ENCODE measurements at regions not wholly inside any gene's neighbourhood (a gene's known extent, or its start where the extent isn't known, plus 50 kb on each side); places are given as distances from the start of the nearest gene placed in this dataset.

DNA sequence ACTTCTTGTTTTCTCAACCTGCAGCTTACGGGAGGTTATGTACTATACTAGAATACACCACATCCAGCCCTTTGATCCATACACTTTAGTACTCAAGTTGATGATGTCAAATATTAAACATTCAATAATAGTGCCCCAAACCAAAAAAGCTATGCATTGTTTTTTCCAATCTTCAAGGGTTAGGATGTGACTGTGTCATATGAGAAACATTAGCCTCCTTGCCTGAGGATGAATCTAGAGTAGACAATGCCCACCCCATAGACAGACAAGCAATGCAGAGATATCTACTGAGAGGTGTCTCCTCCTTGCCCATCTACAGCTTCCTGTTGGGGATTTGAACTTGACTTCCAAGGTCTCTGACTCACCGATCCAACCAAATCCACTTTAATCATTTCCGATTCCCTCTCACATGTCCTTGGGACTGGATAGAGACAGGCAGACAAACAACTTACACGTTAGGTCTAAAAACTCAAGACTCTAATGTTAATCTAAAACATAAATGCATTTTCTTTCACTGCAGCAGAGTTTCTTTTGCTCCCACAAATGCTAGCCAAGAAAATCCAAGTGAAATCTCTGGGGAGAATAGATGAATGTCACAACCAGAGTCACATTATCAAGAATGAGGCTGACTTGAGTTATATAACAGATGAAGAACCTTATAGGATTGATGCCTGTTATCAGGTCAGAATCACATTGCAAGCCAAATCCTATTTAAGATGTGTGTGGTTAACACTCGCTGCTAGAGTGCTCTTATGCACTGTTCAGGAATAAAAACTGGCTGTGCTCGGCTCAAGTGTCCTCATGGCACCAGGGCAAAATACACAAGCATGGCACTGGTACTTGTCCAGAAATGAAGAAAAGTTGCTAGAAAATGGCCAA, 75.5 kb upstream of the TNFAIP3 start:
- H3K9me3 ChIP-seq: no peaks in the 10 kb centered on the region
- H3K36me3 ChIP-seq: no peaks in the 10 kb centered on the region
- H3K4me1 ChIP-seq: no peaks in the 10 kb centered on the region
- intact Hi-C loops (cut with DNase I): no loop called here
- no peak for DNase-seq (ENCODE audit: extremely low spot score in 2 of 2)
- H3K4me3 ChIP-seq: no peak overlapping the region
- no peak for TF ChIP-seq POLR2AphosphoS5 (IDR thresholded peaks at IDR 0.05; ENCODE audit: insufficient read depth in 1 of 2, low read depth in 1 of 2)
- H3K27me3 ChIP-seq: no peaks in the 10 kb centered on the region
- no peak overlapping the region for H3K27ac ChIP-seq

DNA sequence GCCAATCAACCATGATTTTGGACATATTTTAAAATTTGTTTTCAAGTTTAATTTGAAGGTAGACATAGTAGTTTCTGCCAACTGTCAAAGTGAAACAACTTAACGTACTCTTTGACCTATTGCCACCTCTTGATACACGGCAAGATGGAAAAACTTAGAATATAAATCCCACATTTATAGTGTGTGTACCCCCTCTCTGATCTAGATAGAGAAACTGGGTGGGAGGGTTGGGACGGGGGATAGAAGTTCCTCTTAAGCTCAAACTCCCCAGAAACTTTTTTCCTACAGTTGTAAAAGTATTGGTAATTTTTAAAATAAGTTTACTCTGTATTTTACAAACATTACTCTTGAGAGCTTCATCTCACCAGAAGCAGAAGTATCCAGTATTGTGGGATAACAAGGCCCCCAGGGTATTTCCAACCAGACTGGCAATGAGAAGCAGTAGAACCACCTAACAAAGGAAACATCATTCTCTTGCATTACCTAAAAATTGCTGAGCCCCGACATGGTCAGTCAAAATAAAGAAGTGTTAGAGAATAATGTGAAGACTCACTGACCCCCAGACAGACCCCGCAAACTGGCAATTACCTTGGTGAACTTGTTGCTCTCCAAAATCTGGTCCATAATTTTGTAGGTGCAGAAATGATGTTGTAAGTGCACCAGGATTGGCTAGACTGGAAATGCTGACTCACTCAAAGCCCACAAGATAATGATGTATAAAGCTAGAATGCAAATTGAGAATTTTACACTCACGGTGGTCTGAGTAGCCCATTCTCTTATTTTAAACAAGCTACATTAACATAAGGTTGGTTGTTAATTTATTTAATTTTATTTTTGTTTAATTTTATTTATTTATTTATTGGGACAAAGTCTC, 74.7 kb upstream of the TNFAIP3 start:
- H3K4me3 ChIP-seq: no peak overlapping the region
- H3K4me1 ChIP-seq: no peaks in the 10 kb centered on the region
- TF ChIP-seq POLR2AphosphoS5 (IDR thresholded peaks at IDR 0.05; ENCODE audit: insufficient read depth in 1 of 2, low read depth in 1 of 2) (no peak), POLR2A (IDR thresholded peaks at IDR 0.05) (no peak)
- TF ChIP-seq, protein P1, sequence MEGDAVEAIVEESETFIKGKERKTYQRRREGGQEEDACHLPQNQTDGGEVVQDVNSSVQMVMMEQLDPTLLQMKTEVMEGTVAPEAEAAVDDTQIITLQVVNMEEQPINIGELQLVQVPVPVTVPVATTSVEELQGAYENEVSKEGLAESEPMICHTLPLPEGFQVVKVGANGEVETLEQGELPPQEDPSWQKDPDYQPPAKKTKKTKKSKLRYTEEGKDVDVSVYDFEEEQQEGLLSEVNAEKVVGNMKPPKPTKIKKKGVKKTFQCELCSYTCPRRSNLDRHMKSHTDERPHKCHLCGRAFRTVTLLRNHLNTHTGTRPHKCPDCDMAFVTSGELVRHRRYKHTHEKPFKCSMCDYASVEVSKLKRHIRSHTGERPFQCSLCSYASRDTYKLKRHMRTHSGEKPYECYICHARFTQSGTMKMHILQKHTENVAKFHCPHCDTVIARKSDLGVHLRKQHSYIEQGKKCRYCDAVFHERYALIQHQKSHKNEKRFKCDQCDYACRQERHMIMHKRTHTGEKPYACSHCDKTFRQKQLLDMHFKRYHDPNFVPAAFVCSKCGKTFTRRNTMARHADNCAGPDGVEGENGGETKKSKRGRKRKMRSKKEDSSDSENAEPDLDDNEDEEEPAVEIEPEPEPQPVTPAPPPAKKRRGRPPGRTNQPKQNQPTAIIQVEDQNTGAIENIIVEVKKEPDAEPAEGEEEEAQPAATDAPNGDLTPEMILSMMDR (IDR thresholded peaks at IDR 0.05): no peak
- H3K27me3 ChIP-seq: no peaks in the 10 kb centered on the region
- no peaks in the 10 kb centered on the region for H3K36me3 ChIP-seq
- no peak for DNase-seq (ENCODE audit: extremely low spot score in 2 of 2)
- no peaks in the 10 kb centered on the region for H3K9me3 ChIP-seq
- H3K27ac ChIP-seq: no peak overlapping the region
- intact Hi-C loops (cut with DNase I): no loop called here

DNA sequence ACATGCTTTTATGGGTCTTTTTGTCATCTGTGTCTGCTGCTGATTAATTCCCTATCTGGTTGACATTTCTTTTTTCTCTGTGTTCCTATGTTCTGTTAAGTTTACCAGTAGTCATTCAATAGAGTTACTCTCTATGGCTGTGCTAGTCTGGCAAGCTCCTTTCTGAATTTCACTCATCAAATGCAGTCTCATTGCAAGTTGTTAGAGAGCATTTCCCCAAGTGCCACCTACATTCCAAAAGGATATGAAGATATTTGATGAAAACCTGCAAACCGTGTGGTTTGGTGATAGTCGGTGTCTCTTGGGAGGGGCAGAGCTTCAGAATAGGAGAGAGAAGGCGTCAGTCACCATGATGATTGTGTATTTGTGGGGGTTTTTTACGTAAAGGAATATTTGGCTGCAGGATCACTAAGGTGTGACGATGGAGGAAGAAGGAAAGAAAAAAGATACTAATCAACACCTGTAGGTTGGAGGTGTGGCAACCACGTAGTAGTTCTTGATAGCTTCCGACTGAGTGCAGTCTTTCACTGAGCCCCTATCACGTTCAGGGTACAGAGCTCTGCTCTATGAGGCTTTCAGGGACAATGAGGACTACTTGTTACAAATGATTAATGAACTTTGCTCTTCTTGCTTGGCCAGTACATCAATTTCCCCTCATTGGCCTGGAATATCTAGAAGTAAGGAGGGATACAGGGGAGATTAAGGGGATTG, 73.1 kb upstream of the TNFAIP3 start:
- Histone ChIP-seq H3K27ac (no peak overlapping the region), H3K9me3 (no peaks in the 10 kb centered on the region), H3K27me3 (no peaks in the 10 kb centered on the region), H3K36me3 (no peaks in the 10 kb centered on the region), H3K4me1 (no peaks in the 10 kb centered on the region), H3K4me3 (no peak overlapping the region)
- DNase-seq (ENCODE audit: extremely low spot score in 2 of 2): no peak
- TF ChIP-seq POLR2AphosphoS5 (IDR thresholded peaks at IDR 0.05; ENCODE audit: insufficient read depth in 1 of 2, low read depth in 1 of 2): no peak
- intact Hi-C loops (cut with DNase I): no loop called here

DNA sequence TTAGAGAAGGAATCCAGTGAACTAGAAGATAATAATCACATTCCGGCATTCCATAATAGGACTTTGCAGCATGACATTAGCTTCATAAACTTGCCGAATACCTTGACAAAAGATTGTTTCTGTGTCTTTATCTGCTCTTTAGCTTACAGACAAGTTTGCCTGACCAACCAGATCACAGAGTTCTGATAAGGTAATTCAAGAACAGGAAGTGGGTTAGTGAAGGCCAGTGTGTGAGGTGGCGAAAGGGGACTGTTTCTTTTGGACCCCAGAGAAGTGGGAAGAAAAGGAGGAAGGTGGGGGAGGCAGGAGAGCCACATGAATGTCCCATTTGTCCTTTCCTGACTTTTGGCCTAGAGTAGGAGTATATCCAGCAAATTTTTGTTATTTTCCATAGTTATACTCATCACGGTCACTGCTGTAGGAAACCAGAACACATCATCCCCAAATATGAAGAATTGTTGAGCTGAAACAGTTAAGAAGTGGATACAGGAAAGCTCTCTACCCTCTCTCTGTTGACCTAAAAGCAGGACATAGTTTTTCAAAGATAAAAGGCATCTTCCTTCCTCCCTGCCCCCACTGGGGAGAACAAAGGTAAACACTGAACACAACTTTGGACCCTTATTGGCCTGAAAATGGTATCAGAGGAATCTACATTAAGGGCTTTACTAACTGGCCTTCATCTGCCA, 72.4 kb upstream of the TNFAIP3 start:
- Histone ChIP-seq H3K4me3 (no peak overlapping the region), H3K36me3 (no peaks in the 10 kb centered on the region), H3K27ac (no peak overlapping the region), H3K27me3 (no peaks in the 10 kb centered on the region), H3K9me3 (no peaks in the 10 kb centered on the region), H3K4me1 (no peaks in the 10 kb centered on the region)
- DNase-seq (ENCODE audit: extremely low spot score in 2 of 2): no peak
- TF ChIP-seq POLR2AphosphoS5 (IDR thresholded peaks at IDR 0.05; ENCODE audit: insufficient read depth in 1 of 2, low read depth in 1 of 2) (no peak), POLR2A (IDR thresholded peaks at IDR 0.05) (no peak)
- TF ChIP-seq, protein P1 (IDR thresholded peaks at IDR 0.05): no peak
- intact Hi-C loops (cut with DNase I): no loop called here

DNA sequence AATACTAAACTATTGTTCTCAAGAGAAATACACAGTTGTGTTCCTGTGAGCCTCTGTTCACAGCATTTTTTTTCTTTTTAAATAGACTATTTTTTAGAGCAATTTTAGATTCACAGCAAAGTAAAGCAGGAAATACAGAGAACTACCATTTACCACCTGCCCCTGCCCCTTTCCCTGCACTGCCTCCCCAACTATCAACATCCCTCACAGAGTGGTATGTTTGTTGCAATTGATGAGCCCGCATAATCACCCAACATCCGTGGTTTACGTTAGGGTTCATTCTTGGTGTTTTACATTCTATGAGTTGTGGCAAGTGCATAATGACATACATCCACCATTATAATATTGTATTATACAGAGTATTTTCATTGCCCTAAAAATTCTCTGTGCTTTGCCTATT, 71.6 kb upstream of the TNFAIP3 start:
- TF ChIP-seq POLR2AphosphoS5 (IDR thresholded peaks at IDR 0.05; ENCODE audit: insufficient read depth in 1 of 2, low read depth in 1 of 2) (no peak), POLR2A (IDR thresholded peaks at IDR 0.05) (no peak)
- TF ChIP-seq, protein P1 (IDR thresholded peaks at IDR 0.05): no peak
- no peak overlapping the region for H3K4me3 ChIP-seq
- no peaks in the 10 kb centered on the region for H3K27me3 ChIP-seq
- H3K36me3 ChIP-seq: no peaks in the 10 kb centered on the region
- DNase-seq (ENCODE audit: extremely low spot score in 2 of 2): no peak
- H3K4me1 ChIP-seq: no peaks in the 10 kb centered on the region
- intact Hi-C loops (cut with DNase I): no loop called here
- no peaks in the 10 kb centered on the region for H3K9me3 ChIP-seq
- H3K27ac ChIP-seq: no peak overlapping the region

All from vagina (tissue), 2 donors.